Brain microvascular endothelial cell (primary cell): ENCODE measurements at regions not wholly inside any gene's neighbourhood (a gene's known extent, or its start where the extent isn't known, plus 50 kb on each side); places are given as distances from the start of the nearest gene placed in this dataset.

ENCODE experiments used
- DNase-seq: peaks from one replicate; pipeline ENCODE4 v3.0.0-alpha.2; 2020
- H3K27ac ChIP-seq: fragments of 250-450 bp; sonication (Bioruptor Pico); 2 replicates; pipeline ENCODE4 v1.5.1; 2020; ENCODE audit warnings: mild to moderate bottlenecking, moderate library complexity
- H3K27me3 ChIP-seq: fragments of 250-450 bp; sonication (Bioruptor Pico); replicated peaks from 2 replicates; pipeline ENCODE4 v1.5.1; 2020; ENCODE audit warnings: mild to moderate bottlenecking
- H3K36me3 ChIP-seq: fragments of 250-450 bp; sonication (Bioruptor Pico); replicated peaks from 2 replicates; pipeline ENCODE4 v1.5.1; 2020; ENCODE audit warnings: mild to moderate bottlenecking
- H3K4me3 ChIP-seq: 2 replicates; pipeline ENCODE4 v1.5.1; 2011; ENCODE audit warnings: low read depth, mild to moderate bottlenecking, control low read depth, low read length, moderate library complexity
- CTCF ChIP-seq: IDR thresholded peaks from 2 replicates; pipeline ENCODE4 v1.5.1; 2011; ENCODE audit warnings: low read depth, mild to moderate bottlenecking, moderate library complexity, low read length, control low read depth, inconsistent platforms; ENCODE audit errors: missing control alignments
- in situ Hi-C: cut with HindIII; loops from 2 replicates; pipeline ENCODE4 v1.10.0; 2017; ENCODE audit warnings: low sequenced_read_pairs, low pct_ligation_motif_present

- DNase-seq, result no peak
- in situ Hi-C loops, result no loop called here
- Histone ChIP-seq H3K4me3 (no peak overlapping the region), H3K36me3 (no peaks in the 10 kb centered on the region), H3K27me3 (no peaks in the 10 kb centered on the region), H3K27ac (no peak overlapping the region)
- TF ChIP-seq CTCF, result no peak
Measured at GRCh38 chr2:64258566-64258965, 114.3 kb upstream of the PELI1 start.

DNA sequence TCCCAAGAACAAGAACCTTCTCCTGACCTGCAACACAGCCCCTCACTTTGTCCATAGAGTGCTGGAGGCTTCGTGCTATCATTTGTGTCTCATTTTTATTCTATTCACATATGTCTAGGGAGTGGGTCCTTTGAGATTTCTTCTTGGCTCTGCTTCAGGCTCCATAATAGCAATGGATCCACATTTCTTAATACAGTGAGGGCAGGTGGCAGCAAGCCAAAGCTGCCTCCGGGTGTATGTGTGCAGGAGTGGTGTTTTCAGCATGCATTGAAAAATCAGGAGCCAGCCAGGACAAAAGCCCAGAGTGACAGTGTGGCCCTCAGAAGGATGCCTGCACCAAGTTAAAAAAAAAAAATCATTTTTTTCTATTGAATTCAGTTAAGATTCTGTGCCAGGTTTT is 115.1 kb upstream of the PELI1 start:
- in situ Hi-C loops, result no loop called here
- DNase-seq, result no peak
- no peak overlapping the region for H3K27ac ChIP-seq
- no peaks in the 10 kb centered on the region for H3K36me3 ChIP-seq
- H3K4me3 ChIP-seq, result no peak overlapping the region
- TF ChIP-seq CTCF, result no peak
- H3K27me3 ChIP-seq, result no peaks in the 10 kb centered on the region

DNA sequence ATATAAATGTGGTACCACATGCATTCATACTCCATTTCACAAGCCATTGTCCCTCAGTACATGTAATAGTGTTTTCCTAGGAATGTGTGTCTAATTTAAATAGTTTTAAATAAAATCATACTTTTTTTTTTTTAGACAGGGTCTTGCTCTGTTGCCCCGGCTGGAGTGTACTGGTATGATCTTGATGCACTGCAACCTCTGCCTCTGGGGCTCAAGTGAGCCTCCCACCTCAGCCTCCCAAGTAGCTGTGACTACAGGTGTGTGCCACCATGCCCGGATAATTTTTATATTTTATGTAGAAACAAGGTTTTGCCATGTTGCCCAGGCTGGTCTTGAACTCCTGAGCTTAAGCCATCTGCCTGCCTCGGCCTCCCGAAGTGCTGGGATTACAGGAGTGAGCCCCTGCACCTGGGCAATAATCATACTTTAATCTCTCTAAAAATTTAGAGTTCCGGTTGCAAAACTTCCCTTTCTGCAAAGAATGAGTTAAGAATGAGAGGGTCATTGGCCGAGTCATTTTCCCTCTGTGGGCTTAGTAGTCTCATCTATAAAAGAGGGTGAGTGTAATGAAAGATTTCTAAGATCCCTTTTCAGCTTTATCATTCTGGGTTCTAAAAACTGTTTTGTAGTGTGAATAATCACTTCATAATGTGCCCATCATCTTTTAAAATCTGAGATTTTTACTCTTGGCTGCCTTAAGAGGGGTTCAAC is 116.0 kb upstream of the PELI1 start:
- no peaks in the 10 kb centered on the region for H3K27me3 ChIP-seq
- H3K27ac ChIP-seq, result no peak overlapping the region
- no peak overlapping the region for H3K4me3 ChIP-seq
- DNase-seq, result no peak
- in situ Hi-C loops, result no loop called here
- TF ChIP-seq CTCF, result no peak
- no peaks in the 10 kb centered on the region for H3K36me3 ChIP-seq

GRCh38 chr2:64260817-64261216 is 116.6 kb upstream of the PELI1 start:
- Histone ChIP-seq H3K27me3 (no peaks in the 10 kb centered on the region), H3K36me3 (no peaks in the 10 kb centered on the region), H3K27ac (no peak overlapping the region), H3K4me3 (no peak overlapping the region)
- in situ Hi-C loops, result no loop called here
- no peak for DNase-seq
- no peak for TF ChIP-seq CTCF

DNA sequence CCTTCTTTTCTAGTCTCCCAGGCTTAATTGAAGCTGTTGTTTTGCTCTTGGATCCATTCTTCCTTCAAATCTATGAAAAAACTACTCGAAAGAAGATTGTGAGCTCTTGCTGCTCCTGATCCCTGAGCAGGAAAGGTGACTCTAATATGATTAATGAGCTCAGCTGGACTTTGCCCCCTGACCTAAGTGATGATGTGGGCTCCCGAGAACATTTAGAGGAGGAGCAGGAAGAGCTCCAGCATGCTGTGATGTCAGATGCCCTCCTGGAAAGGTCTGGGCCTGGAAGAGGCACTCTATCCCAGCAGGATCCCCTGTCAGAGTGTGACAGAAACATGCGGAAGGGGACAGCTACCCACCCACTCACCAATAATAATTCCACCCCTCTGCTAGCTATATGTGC is 117.9 kb upstream of the PELI1 start:
- Histone ChIP-seq H3K27ac (no peak overlapping the region), H3K27me3 (no peaks in the 10 kb centered on the region), H3K4me3 (no peak overlapping the region), H3K36me3 (no peaks in the 10 kb centered on the region)
- TF ChIP-seq CTCF, result no peak
- in situ Hi-C loops, result no loop called here
- DNase-seq, result no peak

DNA sequence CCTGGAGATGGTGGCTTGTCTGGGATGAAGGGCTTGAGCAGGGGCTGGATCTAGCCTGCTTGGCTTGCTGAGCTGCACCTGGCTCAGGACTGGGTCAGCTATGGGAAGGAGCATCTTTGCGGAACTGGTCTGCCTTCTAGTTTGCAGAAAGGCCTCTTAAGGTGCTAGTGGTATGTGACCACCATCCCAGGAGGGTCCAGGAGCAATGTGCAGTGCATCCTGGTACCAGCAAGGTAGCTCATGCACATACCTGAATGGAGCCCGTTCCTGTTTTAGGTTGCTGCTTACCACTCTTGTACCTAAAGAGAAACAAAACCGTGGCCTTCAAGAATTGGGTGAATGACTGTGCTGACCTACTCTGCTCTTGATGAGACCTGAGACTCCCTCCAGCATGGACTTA is 118.6 kb upstream of the PELI1 start:
- in situ Hi-C loops, result no loop called here
- TF ChIP-seq CTCF, result no peak
- Histone ChIP-seq H3K4me3 (no peak overlapping the region), H3K27ac (peak overlapping the region; percentile 18), H3K36me3 (no peaks in the 10 kb centered on the region), H3K27me3 (no peaks in the 10 kb centered on the region)
- DNase-seq, result no peak
